ENCODE measurements at regions not wholly inside any gene's neighbourhood (a gene's known extent, or its start where the extent isn't known, plus 50 kb on each side); places are given as distances from the start of the nearest gene placed in this dataset.

- Mint-ChIP-seq H3K9me3 (peaks cover 5% of the 10 kb centered on the region), H3K27ac (no peak overlapping the region), H3K36me3 (no peaks in the 10 kb centered on the region), H3K4me1 (no peaks in the 10 kb centered on the region), H3K27me3 (peaks cover 1% of the 10 kb centered on the region), H3K4me3 (no peak overlapping the region)
These were observed 398.7 kb downstream of the DSEL start for GRCh38 chr18:67117804-67118203.

- no peak overlapping the region for H3K4me3 Mint-ChIP-seq
- no peak overlapping the region for H3K27ac Mint-ChIP-seq
- H3K9me3 Mint-ChIP-seq = peaks cover 2% of the 10 kb centered on the region
- H3K36me3 Mint-ChIP-seq = no peaks in the 10 kb centered on the region
- H3K27me3 Mint-ChIP-seq = no peaks in the 10 kb centered on the region
- no peaks in the 10 kb centered on the region for H3K4me1 Mint-ChIP-seq
These were observed 407.0 kb downstream of the DSEL start for GRCh38 chr18:67109535-67109934.

GRCh38 chr18:67108894-67109293 is 407.6 kb downstream of the DSEL start:
- Mint-ChIP-seq H3K9me3 (no peaks in the 10 kb centered on the region), H3K4me3 (no peak overlapping the region), H3K36me3 (no peaks in the 10 kb centered on the region), H3K27me3 (no peaks in the 10 kb centered on the region), H3K4me1 (no peaks in the 10 kb centered on the region), H3K27ac (no peak overlapping the region)

GRCh38 chr18:67104700-67105284 is 411.7 kb downstream of the DSEL start:
- H3K27me3 Mint-ChIP-seq = no peaks in the 10 kb centered on the region
- H3K4me3 Mint-ChIP-seq = no peak overlapping the region
- H3K9me3 Mint-ChIP-seq = no peaks in the 10 kb centered on the region
- no peaks in the 10 kb centered on the region for H3K36me3 Mint-ChIP-seq
- H3K4me1 Mint-ChIP-seq = no peaks in the 10 kb centered on the region
- H3K27ac Mint-ChIP-seq = no peak overlapping the region

GRCh38 chr18:67094123-67094522 is 422.4 kb downstream of the DSEL start:
- H3K27me3 Mint-ChIP-seq = no peaks in the 10 kb centered on the region
- H3K9me3 Mint-ChIP-seq = no peaks in the 10 kb centered on the region
- no peaks in the 10 kb centered on the region for H3K4me1 Mint-ChIP-seq
- H3K4me3 Mint-ChIP-seq = no peak overlapping the region
- no peaks in the 10 kb centered on the region for H3K36me3 Mint-ChIP-seq
- no peak overlapping the region for H3K27ac Mint-ChIP-seq

GRCh38 chr18:67092141-67092540 is 424.4 kb downstream of the DSEL start:
- Mint-ChIP-seq H3K27me3 (no peaks in the 10 kb centered on the region), H3K9me3 (no peaks in the 10 kb centered on the region), H3K4me1 (no peaks in the 10 kb centered on the region), H3K27ac (no peak overlapping the region), H3K36me3 (no peaks in the 10 kb centered on the region), H3K4me3 (no peak overlapping the region)

GRCh38 chr18:67081482-67082211 is 434.9 kb downstream of the DSEL start:
- Mint-ChIP-seq H3K4me1 (no peaks in the 10 kb centered on the region), H3K4me3 (no peak overlapping the region), H3K27ac (no peak overlapping the region), H3K9me3 (no peaks in the 10 kb centered on the region), H3K27me3 (no peaks in the 10 kb centered on the region), H3K36me3 (no peaks in the 10 kb centered on the region)

GRCh38 chr18:67080601-67081000 is 435.9 kb downstream of the DSEL start:
- Mint-ChIP-seq H3K4me3 (no peak overlapping the region), H3K27me3 (no peaks in the 10 kb centered on the region), H3K9me3 (no peaks in the 10 kb centered on the region), H3K27ac (no peak overlapping the region), H3K36me3 (no peaks in the 10 kb centered on the region), H3K4me1 (no peaks in the 10 kb centered on the region)

GRCh38 chr18:67074309-67074708 is 442.2 kb downstream of the DSEL start:
- Mint-ChIP-seq H3K27me3 (no peaks in the 10 kb centered on the region), H3K4me1 (no peaks in the 10 kb centered on the region), H3K27ac (no peak overlapping the region), H3K9me3 (no peaks in the 10 kb centered on the region), H3K36me3 (no peaks in the 10 kb centered on the region), H3K4me3 (no peak overlapping the region)

GRCh38 chr18:67072791-67073190 is 443.7 kb downstream of the DSEL start:
- H3K9me3 Mint-ChIP-seq = no peaks in the 10 kb centered on the region
- no peaks in the 10 kb centered on the region for H3K27me3 Mint-ChIP-seq
- no peak overlapping the region for H3K4me3 Mint-ChIP-seq
- no peak overlapping the region for H3K27ac Mint-ChIP-seq
- H3K36me3 Mint-ChIP-seq = no peaks in the 10 kb centered on the region
- no peaks in the 10 kb centered on the region for H3K4me1 Mint-ChIP-seq

- Mint-ChIP-seq H3K9me3 (no peaks in the 10 kb centered on the region), H3K4me1 (no peaks in the 10 kb centered on the region), H3K27ac (no peak overlapping the region), H3K4me3 (no peak overlapping the region), H3K27me3 (no peaks in the 10 kb centered on the region), H3K36me3 (no peaks in the 10 kb centered on the region)
These were observed 447.9 kb downstream of the DSEL start for GRCh38 chr18:67068608-67069007.

GRCh38 chr18:67047334-67047733 is 443.4 kb upstream of the CDH19 start:
- Mint-ChIP-seq H3K27me3 (no peaks in the 10 kb centered on the region), H3K4me3 (no peak overlapping the region), H3K36me3 (no peaks in the 10 kb centered on the region), H3K9me3 (no peaks in the 10 kb centered on the region), H3K27ac (no peak overlapping the region), H3K4me1 (no peaks in the 10 kb centered on the region)

- Mint-ChIP-seq H3K27ac (no peak overlapping the region), H3K27me3 (no peaks in the 10 kb centered on the region), H3K9me3 (no peaks in the 10 kb centered on the region), H3K4me1 (no peaks in the 10 kb centered on the region), H3K4me3 (no peak overlapping the region), H3K36me3 (no peaks in the 10 kb centered on the region)
These were observed 439.4 kb upstream of the CDH19 start for GRCh38 chr18:67043276-67043675.

GRCh38 chr18:67041334-67041733 is 437.4 kb upstream of the CDH19 start:
- no peaks in the 10 kb centered on the region for H3K36me3 Mint-ChIP-seq
- H3K27ac Mint-ChIP-seq = no peak overlapping the region
- H3K4me3 Mint-ChIP-seq = no peak overlapping the region
- H3K27me3 Mint-ChIP-seq = no peaks in the 10 kb centered on the region
- no peaks in the 10 kb centered on the region for H3K4me1 Mint-ChIP-seq
- H3K9me3 Mint-ChIP-seq = no peaks in the 10 kb centered on the region

GRCh38 chr18:67035026-67035425 is 431.1 kb upstream of the CDH19 start:
- H3K9me3 Mint-ChIP-seq = peaks cover 4% of the 10 kb centered on the region
- no peaks in the 10 kb centered on the region for H3K4me1 Mint-ChIP-seq
- no peak overlapping the region for H3K27ac Mint-ChIP-seq
- no peaks in the 10 kb centered on the region for H3K27me3 Mint-ChIP-seq
- no peaks in the 10 kb centered on the region for H3K36me3 Mint-ChIP-seq
- no peak overlapping the region for H3K4me3 Mint-ChIP-seq

- Mint-ChIP-seq H3K27me3 (no peaks in the 10 kb centered on the region), H3K9me3 (no peaks in the 10 kb centered on the region), H3K4me3 (no peak overlapping the region), H3K4me1 (no peaks in the 10 kb centered on the region), H3K36me3 (no peaks in the 10 kb centered on the region), H3K27ac (no peak overlapping the region)
These were observed 419.2 kb upstream of the CDH19 start for GRCh38 chr18:67023059-67023458.

GRCh38 chr18:67010919-67011318 is 407.0 kb upstream of the CDH19 start:
- H3K9me3 Mint-ChIP-seq = no peaks in the 10 kb centered on the region
- no peaks in the 10 kb centered on the region for H3K4me1 Mint-ChIP-seq
- no peak overlapping the region for H3K4me3 Mint-ChIP-seq
- no peaks in the 10 kb centered on the region for H3K36me3 Mint-ChIP-seq
- no peak overlapping the region for H3K27ac Mint-ChIP-seq
- H3K27me3 Mint-ChIP-seq = no peaks in the 10 kb centered on the region

All from activated naive CD4-positive, alpha-beta T cell treated with anti-CD3 and anti-CD28 coated beads, Interleukin-2, amount 50 U/mL, for 24 hours (primary cell).